NCI-H2227 (cell line): ENCODE measurements at regions not wholly inside any gene's neighbourhood (a gene's known extent, or its start where the extent isn't known, plus 50 kb on each side); places are given as distances from the start of the nearest gene placed in this dataset.

Source experiments
- DNase-seq: peaks from one replicate; lab custom pipeline; 2025; ENCODE audit not compliant: unreplicated experiment; lab: John Stamatoyannopoulos, UW

DNA sequence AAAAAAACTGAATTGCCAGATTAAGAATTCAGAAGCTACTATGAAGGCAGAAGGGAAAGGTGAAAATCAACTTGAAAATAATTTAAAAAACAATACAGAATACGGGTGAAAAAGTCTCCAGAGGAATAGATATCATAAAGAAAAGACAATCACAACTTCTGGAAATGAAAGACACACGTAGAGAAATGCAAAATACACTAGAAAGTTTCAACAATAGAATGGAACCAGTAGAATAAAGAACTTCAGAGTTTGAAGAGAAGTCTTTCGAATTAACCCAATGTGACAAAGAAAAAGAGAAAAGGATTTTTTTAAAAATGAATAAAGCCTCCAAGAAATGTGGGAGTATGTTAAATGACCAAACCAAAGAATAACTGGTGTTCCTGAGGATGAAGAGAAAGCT lies 263.8 kb upstream of the FAT3 start:
- DNase-seq = no peak

DNA sequence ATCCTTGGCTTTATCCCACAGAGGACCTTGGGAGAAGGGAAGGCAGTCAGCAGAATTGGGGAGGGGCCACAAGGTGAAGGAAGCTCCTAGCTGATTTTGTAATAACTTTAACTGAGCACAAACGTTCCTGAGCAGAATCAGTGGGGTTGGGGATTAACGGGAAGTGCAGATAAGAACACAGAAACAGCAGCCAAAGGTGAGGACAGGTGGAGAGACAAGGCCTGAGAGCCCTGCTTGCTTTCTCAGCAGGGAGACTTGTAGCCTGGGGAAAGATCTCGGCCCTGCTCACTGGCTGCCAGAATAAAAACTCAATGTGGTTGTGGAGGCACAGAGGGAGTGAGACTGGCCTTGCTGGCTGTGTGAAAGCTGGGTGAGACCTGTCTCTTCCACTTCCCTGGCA lies 265.2 kb upstream of the FAT3 start:
- DNase-seq = no peak

GRCh38 chr11:91956711-91957110 lies 267.9 kb upstream of the FAT3 start:
- no peak for DNase-seq

- DNase-seq = no peak
Observed at GRCh38 chr11:91955206-91955605, 269.4 kb upstream of the FAT3 start.

DNA sequence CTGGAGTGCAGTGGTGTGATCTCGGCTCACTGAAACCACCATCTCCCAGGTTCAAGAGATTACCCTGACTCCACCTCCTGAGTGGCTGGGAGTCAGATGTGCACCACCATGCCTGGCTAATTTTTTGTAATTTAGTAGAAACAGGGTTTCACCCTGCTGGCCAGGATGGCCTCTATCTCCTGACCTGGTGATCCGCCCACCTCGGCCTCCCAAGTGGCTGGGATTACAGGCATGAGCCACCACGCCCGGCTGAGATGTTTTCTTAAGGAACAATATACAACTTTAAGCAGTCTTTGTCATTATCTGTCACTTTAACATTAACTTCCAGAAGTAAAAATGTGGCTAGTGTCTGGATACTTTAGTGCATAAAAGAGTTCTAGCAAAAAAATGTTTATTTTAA lies 272.6 kb upstream of the FAT3 start:
- no peak for DNase-seq

DNA sequence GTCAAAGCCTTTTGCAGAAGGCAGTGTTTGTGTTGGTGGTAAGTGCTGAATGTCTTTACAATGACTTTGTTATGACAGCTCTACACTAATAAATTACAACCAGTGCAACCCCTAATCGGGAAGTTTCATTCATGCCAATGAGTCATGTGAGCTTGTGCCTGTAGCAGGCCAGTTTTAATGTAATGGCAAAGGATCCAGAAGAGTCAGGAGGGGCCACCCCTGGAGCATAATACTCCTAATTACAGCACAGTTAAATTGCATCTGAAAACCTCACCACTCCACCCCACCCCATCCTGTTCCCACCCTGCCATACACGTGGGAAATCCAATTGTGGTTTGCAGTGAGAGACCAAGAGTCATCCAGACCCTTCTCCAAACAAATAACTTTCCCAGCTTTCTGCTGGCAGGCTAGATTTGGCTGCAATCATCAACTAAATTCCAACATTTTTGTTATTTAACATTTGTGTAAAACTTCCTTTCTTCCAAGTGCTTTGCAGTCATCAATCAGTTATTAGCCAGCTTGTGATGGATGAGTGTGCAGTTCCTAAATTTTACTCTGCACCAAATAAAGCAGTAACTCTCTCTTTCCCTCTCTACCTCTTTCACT lies 277.3 kb upstream of the FAT3 start:
- peak; percentile 36 for DNase-seq

- no peak for DNase-seq
Observed at GRCh38 chr11:91946397-91946951, 278.1 kb upstream of the FAT3 start.

- no peak for DNase-seq
Observed at GRCh38 chr11:91935120-91935519, 289.5 kb upstream of the FAT3 start.

DNA sequence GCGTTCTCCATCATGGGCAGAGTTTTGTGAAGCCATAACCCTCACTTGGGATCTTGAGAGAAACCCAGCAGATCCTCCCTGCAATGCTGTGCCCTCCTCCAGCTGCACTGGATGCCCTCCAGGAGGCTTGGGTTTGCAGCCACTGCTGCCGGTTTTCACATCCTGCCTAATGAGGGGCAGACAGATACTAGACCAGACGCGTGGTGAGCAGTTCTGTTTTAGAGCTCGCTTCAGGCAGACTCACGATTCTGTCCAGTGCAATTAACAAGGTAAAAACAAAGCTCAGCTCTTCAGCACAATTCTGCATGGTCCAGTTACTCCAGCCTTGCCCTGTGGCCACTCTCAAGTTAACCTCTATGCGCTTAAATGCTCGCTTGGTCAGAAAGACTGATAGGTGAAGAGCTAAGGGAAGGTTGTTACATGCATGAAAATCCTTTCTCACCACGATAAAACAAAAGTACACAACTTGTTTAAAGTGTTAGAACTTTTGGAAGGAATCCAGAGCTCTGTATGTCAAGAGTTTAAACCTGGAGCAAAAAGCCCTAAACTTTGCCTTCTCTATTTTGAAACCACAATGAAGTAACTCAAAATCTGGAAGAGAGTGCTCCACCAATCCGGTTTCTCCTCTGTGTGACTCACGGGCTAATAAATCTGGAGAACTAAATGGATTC lies 292.3 kb upstream of the FAT3 start:
- DNase-seq = no peak

GRCh38 chr11:91927448-91927847 lies 297.2 kb upstream of the FAT3 start:
- no peak for DNase-seq

DNA sequence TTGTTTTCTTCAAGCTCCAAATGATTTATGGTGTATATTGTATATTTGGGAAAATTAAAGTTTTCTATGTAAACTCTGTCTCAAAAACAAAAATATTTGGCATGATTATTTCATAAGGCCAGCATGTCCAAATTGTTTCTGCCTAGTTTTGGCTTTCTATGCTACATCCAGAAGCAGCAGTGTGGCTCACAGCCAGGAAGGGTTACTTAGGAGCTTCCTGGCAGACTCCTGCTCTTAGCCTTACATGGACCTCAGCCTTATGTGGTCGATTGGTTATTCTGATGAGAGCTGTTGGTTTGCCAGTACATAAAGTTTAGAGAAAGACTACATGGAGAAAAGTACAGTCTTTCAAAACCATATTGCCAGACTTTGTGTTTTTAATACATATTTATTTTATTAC lies 297.7 kb upstream of the FAT3 start:
- DNase-seq = no peak

GRCh38 chr11:91922846-91923245 lies 301.8 kb upstream of the FAT3 start:
- no peak for DNase-seq

GRCh38 chr11:91921974-91922373 lies 302.6 kb upstream of the FAT3 start:
- no peak for DNase-seq

GRCh38 chr11:91913407-91913806 lies 311.2 kb upstream of the FAT3 start:
- DNase-seq = no peak

GRCh38 chr11:91912322-91912721 lies 312.3 kb upstream of the FAT3 start:
- no peak for DNase-seq

DNA sequence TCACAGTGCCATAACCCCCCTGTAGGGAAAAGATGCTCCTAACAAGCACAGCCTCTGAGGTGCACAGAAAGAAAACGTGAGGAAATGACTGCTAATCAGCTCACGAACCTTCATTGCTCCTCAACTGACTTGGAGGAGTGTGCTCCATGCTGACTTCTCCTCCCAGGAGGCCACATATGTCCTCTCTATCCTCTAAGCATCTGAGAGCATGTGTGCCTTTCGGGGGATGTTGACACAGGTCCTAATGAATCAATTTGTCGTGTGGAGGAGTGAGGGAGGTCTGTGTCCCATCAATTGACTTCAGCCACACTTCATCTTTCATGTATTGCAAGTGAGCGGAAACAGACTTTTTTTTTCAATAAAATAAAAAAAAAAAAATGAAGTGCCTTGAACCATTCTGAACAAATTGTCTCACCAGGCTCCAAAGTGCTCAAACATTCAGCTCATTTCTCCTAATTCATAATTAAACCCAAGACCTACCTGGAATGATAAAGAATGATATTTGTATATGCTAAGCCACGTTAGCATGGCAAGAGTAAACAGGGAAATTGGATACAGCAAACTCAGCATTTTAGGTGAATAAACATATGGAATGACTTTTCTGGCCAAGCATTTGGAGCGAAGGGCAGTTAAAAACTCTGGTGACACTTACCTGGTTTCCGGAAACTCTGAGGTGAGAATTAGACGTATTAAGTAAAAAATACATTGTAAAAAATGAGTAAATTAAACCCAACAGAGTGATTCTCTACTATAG lies 317.6 kb upstream of the FAT3 start:
- DNase-seq = no peak

GRCh38 chr11:91904792-91905785 lies 319.5 kb upstream of the FAT3 start:
- no peak for DNase-seq

- no peak for DNase-seq
Observed at GRCh38 chr11:91902312-91902711, 322.3 kb upstream of the FAT3 start.

GRCh38 chr11:91880660-91881059 lies 344.0 kb upstream of the FAT3 start:
- DNase-seq = no peak

GRCh38 chr11:91876746-91877145 lies 347.9 kb upstream of the FAT3 start:
- no peak for DNase-seq

- DNase-seq = no peak
Observed at GRCh38 chr11:91872243-91872642, 352.4 kb upstream of the FAT3 start.
